GM18867 (cell line): ENCODE measurements at regions not wholly inside any gene's neighbourhood (a gene's known extent, or its start where the extent isn't known, plus 50 kb on each side); places are given as distances from the start of the nearest gene placed in this dataset.
"Not testable (repeated sequence)": the region's sequence is repeated elsewhere in the genome, so short reads cannot be mapped to it uniquely, and the experiment has no call there.

ENCODE experiments used
- ATAC-seq: cut with Tn5 transposase; IDR thresholded peaks from one replicate; pipeline ENCODE4 v1.9.1; 2021; ENCODE audit warnings: mild to moderate bottlenecking, moderate library complexity; ENCODE audit not compliant: unreplicated experiment

GRCh38 chr16:66176731-66177130, 189.8 kb upstream of the CDH5 start:
- no peak for ATAC-seq

- ATAC-seq = no peak
Observed at GRCh38 chr16:66176111-66176510, 190.4 kb upstream of the CDH5 start.

GRCh38 chr16:66175636-66176035, 190.9 kb upstream of the CDH5 start:
- ATAC-seq = no peak

GRCh38 chr16:66175058-66175457, 191.4 kb upstream of the CDH5 start:
- ATAC-seq = no peak

GRCh38 chr16:66173796-66174195, 192.7 kb upstream of the CDH5 start:
- ATAC-seq = not testable (repeated sequence)

- not testable (repeated sequence) for ATAC-seq
Observed at GRCh38 chr16:66173181-66173580, 193.3 kb upstream of the CDH5 start.

GRCh38 chr16:66172463-66172862, 194.0 kb upstream of the CDH5 start:
- no peak for ATAC-seq

- no peak for ATAC-seq
Observed at GRCh38 chr16:66171578-66171977, 194.9 kb upstream of the CDH5 start.

- no peak for ATAC-seq
Observed at GRCh38 chr16:66170989-66171388, 195.5 kb upstream of the CDH5 start.

GRCh38 chr16:66169817-66170216, 196.7 kb upstream of the CDH5 start:
- ATAC-seq = no peak

GRCh38 chr16:66168777-66169176, 197.7 kb upstream of the CDH5 start:
- ATAC-seq = no peak

GRCh38 chr16:66167564-66168291, 198.8 kb upstream of the CDH5 start:
- ATAC-seq = no peak

- no peak for ATAC-seq
Observed at GRCh38 chr16:66166490-66166889, 200.0 kb upstream of the CDH5 start.

GRCh38 chr16:66165879-66166278, 200.6 kb upstream of the CDH5 start:
- ATAC-seq = no peak

- no peak for ATAC-seq
Observed at GRCh38 chr16:66164581-66165247, 201.8 kb upstream of the CDH5 start.

GRCh38 chr16:66162821-66163220, 203.7 kb upstream of the CDH5 start:
- no peak for ATAC-seq

GRCh38 chr16:66161942-66162341, 204.5 kb upstream of the CDH5 start:
- no peak for ATAC-seq

- no peak for ATAC-seq
Observed at GRCh38 chr16:66161269-66161668, 205.2 kb upstream of the CDH5 start.

GRCh38 chr16:66159987-66160386, 206.5 kb upstream of the CDH5 start:
- ATAC-seq = no peak

GRCh38 chr16:66156538-66156937, 210.0 kb upstream of the CDH5 start:
- no peak for ATAC-seq

- no peak for ATAC-seq
Observed at GRCh38 chr16:66155933-66156332, 210.6 kb upstream of the CDH5 start.

GRCh38 chr16:66154801-66155200, 211.7 kb upstream of the CDH5 start:
- ATAC-seq = no peak
